ENCODE measurements at regions not wholly inside any gene's neighbourhood (a gene's known extent, or its start where the extent isn't known, plus 50 kb on each side); places are given as distances from the start of the nearest gene placed in this dataset.
"Not testable (repeated sequence)": the region's sequence is repeated elsewhere in the genome, so short reads cannot be mapped to it uniquely, and the experiment has no call there.

DNA sequence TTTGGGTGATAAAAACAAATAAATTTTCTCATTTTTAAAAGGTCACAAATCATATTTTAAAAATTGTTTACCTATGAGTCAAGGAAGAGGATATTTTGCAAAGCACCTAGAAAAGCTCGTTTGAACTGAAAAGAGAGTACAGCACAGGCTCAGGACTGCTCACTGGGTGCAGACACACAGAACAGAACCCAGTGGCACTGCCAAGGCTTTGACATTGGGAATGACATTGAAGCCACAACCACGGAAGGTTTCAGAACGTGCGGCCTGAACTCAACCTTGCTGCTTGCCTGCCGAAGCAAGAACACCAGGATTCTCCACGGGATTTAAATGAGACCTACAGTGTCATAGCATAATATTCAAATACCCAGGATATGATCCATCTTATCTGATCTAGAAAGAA is 597.1 kb upstream of the B3GAT1 start:
- DNase-seq: no peak

DNA sequence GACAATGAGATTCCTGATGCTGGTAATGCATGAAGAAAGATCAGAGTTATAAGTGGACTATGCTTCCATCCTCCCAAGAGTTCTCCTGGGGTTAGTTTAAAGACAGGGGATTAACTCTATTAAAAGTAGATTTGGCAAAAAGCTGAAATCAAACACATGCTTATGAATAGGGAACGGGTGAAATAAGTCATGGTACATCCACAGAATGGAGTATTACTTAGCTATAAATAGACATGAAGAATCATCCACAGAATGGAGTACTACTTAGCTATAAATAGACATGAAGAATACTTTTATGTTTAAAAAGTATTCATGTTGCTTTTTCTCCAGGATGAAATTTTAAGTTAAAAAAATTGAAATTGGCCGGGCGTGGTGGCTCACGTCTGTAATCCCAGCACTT is 596.4 kb upstream of the B3GAT1 start:
- DNase-seq: no peak

DNA sequence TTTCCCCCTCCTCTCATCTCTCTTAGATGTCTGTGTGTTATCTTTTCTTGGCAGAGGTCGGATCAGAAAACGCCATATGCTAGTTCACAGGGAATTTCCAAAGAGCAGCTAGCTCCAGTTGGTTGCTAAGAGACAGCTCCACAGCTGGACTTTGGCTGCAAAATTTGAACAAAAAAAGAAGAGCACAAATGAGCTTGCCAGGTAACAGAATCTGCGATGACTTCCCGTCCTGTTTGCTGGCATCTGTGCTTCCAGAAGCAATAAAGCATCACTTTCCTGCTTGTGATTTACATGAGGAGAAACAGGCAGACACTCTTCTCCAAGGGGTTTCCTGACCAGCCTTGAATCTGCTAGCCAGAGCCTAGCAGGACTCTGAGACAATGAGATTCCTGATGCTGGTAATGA is 596.0 kb upstream of the B3GAT1 start:
- peak; percentile 27 for DNase-seq

DNA sequence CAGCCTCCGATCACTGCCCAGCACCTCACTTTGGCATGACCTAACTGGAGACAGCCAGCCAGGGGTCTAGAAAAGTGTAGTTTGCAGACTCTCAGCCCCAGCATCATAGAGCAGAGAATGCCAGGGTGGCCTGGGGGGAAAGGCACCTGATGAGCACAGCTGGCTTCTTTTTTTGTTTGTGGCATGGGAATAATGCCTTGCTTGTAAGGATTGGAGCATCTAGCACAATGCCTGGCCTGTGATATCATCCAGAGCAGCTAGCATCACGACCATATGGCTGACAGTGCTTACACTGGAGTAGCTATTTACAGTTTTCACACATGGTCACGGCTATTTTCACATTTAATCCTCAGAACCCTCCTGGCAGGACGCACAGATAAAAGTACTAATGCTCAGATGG is 594.8 kb upstream of the B3GAT1 start:
- peak; percentile 51 for DNase-seq

DNA sequence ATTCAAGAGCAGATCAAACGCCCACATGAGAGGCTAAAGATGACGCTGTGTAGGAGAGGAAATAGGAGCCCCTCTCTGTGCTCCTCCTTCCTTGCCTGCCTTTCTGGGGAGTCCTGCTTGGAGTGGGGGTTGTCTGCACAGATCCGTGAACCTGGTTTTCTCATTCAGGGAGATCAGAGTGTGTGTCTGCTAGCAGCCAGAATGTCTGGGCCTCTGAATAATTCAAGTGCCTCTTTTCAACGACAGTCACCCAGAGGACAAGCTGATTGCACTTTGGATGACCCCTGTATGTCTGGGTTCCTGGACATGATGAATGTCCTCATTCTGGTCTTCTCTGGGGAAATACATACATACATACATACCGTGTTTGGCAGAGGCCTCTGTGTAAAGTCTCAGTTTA is 592.5 kb upstream of the B3GAT1 start:
- no peak for DNase-seq

DNA sequence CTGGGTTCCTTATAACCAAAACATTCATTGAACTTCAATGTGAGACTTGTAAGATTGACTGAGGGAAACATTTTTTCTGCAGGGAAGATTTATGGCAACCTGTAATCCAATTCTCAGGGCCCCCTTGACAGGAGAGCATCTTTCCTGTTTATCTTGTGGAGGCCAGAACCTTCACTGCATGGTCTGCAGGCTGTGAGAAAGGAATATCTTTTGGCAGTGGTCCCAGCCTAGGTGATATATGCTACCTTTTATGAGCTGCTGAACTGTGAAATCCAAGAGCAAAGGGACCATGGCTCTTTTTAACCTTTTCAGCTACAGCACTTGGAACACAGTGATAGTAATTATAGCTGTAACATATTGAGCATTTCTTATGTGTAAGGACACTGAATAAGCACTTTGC is 590.2 kb upstream of the B3GAT1 start:
- DNase-seq: no peak

DNA sequence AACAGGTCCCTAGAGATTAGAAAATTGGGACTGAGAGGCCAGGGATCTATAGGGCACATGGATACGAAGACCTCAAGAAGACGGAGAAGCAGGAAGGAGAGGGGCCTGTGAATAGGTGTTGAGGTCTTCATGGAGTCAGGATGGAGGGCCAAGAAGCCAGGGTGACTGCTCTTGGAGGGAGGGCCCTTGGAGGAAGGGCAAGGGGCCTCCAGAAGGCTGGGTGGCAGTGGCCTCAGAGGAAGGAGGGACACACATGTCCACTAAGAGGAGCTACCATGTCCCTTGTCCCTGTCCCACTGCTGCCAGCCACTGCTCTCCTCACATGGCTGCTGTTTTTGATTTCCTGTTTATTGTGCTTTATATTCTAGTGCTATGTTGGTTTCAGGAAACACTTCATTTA is 589.5 kb upstream of the B3GAT1 start:
- no peak for DNase-seq

DNA sequence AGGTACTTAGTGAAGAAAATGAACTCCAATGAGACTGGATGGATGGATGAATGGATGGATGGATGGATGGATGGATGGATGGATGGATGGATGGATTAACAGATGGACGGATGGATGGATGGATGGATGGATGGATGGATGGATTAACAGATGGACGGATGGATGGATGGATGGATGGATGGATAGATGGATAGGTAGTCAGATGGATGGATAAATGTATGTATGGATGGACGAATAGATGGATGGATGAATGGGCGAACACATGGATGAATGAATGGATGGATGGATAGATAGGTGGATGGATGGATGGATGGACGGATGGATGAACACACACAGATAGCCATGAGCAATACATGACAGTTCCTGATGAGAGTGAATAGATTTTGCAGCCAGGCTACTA is 589.0 kb upstream of the B3GAT1 start:
- not testable (repeated sequence) for DNase-seq

DNA sequence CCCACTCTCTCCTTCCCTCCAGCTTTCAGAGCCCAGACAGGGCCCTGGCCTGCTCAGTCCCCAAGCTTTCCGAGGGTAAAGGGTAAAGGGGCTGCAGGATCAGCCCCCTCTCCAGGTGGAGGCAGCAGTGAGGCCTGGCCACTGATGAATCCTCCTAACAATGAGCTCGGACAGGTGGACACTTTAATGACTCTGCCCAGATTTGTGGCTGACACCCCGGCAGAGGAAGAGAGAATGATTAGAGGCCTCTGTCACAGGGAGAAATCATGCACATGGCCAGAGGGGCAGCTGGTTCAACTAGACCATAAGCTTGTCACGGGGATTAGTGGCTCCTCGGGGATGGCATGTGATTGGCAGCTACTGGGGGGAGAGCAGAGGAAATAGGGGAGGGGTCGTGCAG is 587.5 kb upstream of the B3GAT1 start:
- no peak for DNase-seq

DNA sequence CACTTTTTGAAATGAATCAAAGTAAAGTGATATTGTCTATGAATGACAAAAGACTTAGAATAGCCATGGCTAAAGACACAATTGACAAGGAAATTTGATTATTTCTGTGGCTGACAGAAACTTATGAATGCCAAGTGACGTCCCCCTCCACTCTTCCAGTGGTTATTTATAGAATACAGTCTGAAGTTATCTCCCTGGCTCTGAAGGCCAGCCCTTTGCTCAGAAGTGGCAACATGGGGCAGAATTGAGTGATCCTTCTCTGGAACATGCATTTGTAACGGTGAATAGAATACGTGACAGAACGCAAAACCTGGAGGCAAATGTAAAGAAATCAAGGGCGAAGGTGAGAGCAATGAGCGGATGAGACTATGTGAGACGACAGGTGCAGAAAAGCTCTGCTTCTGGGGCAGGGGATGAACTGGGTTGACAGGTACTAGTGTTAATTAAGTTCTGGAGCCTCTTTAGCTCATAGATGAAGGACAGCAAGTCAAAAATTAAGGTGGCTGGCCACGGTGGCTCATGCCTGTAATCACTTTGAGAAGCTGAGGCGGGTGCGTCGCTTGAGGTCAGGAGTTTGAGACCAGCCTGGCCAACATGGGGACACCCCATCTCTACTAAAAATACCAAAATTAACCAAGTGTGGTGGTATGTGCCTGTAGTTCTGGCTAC is 585.7 kb upstream of the B3GAT1 start:
- DNase-seq: no peak

DNA sequence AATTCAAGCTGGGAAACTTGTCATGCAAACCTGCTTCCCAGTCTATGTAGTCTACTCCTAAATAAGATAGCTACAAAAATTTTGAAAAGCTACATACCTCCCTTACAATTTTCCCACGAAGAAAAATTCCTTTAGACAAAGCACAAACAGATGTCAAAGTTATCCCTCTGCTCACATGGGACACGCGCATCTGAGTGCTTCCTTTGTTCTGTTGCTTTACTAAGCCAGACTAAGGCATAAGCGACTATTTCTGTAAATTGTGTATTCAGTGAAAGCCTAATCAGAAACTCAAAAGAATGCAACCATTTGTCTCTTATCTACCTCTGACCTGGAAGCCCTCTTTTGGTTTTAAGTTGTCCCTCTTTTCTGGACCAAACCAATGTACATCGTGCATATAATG is 583.7 kb upstream of the B3GAT1 start:
- no peak for DNase-seq

DNA sequence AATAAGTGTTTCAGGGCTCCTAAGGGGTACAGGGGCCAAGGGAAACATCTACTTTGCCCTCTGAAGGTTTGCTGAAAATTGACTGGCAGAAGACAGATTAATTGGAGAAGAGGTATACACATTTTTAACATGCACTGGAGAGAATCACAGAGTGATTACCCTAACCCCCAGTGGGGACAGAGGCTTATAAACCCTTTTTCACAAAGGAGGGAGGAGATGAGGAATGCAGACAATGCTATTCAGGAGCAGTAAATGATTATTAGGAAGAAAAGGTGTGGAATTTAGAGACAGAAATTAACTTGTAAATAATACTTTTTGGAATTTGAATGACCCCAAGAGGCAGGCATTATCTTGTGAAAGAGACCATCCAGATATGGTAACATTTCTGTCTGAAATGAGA is 582.4 kb upstream of the B3GAT1 start:
- no peak for DNase-seq

DNA sequence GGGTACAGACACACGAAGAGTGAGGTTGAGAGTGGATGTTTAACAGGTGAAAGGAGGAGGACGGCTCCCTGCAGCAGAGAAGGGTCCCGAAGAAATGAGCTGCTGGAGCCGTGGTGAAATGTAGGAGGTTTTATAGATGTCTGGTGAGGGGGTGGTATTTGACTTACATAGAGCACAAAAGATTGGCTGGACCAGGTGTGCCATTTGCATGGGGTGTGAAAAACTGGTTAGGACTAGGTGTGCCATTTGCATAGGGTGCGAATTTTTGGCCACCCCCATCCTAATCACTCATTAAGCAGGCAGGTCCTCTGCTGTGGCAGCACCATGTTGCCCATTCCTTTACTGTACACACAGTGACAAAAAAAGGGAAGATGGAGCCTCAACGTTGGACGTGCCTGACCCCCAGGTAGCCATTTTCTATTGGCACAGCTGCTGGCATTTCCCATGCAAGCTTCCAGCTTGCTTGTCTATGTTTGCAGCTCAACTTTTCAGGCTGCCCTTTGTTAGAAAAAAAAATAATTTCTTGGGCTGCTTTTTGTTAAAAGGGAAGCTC is 581.7 kb upstream of the B3GAT1 start:
- no peak for DNase-seq

DNA sequence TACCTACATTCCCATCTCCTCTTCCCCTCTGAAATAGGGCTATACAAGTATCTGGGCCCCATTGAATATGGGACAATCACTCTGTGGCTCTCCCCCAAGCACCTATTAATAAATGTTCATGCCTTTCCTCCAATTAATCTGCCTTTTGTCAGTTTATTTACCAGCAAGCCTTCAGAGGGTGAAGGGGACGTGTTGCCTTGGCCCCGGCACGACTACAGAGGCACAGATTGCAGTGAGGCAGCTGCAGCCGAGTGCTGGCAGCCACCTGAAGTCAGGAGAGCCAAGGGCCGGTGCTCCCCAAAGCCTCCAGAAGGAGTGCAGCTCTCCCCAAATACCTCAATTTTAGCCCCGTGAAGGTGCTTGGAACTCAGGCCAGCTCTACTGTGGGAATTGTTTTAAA is 580.9 kb upstream of the B3GAT1 start:
- no peak for DNase-seq

DNA sequence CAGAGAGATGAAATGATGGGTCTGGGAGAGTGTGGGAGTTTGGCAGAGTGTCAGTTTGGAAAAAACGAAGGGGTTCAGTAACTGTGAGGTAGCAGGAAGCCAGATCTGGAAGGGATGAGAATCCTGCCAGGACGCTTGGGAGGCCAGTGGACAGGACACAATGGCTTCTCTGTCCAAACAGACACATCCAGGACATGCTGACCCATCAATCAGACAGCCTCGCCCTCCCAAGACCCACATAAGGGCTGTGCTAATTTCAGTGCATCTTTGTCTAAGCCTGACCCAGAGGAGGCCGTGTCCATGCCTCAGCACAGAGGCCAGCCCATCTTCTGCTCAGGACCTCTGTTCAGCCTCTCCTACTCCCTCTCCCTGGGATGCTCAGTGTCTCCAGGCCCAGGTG is 576.5 kb upstream of the B3GAT1 start:
- no peak for DNase-seq

DNA sequence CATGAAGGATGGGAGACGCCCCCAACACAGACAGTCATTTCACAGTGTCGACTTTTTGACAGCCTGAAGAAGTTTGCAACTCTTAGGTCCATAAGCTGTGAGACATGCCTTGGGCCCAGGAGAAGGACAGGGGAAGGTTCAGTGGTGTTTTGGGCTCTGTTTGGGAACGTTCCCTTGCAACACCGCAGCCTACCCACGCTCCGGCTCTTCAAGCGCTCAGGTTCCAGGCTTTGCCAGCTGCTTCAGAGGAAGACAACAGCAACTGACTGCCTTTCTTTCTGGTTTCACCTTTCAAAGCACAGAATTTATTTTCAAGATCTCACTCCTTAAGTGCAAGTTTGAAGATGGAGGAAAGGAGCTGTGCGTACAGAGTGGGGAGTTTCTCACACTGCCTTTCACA is 575.8 kb upstream of the B3GAT1 start:
- no peak for DNase-seq

DNA sequence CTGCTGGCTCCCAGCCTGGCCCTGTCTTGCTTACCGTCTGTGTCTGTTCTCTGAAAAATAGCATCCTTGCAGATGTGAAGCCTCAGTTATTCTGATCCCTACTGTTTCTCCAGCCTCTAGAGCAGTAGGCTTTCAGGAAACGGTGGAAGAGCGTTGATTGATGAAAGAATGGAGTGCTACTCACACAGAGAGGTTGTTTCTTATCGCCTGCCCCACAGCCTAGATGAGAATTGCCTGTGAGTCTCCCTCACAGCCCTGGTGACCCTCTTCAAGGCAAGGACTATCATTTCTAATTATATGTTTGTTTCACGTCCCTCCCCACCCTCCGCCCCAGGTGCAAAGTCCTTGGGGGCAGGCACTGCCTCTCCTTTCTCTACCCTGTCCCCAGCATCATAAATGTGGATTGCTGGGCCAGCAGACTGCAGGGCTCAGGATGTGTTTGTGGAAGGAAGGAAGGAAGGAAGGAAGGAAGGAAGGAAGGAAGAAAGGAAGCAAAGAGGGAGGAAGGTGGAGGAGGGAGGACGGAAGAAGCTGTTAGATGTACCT is 575.3 kb upstream of the B3GAT1 start:
- DNase-seq: no peak

DNA sequence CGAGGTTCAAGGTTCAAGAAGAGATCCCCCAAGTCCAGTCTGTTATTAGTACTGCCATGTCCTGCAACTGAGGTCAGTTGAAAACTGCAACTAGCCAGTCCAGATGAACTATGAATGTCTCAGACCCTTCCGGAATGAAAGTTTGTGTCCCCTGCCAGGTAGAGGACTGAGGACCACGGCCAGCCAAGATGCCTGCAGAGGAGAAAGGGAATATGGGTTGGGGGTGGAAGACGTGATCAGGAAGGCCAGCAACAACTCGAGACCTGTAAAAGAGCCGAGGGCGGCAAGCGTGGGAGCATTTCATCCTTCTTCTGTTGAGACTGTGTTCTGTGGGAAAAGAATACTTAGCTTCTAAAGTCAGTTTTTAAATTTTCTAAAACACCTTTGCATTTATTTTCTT is 572.4 kb upstream of the B3GAT1 start:
- no peak for DNase-seq

DNA sequence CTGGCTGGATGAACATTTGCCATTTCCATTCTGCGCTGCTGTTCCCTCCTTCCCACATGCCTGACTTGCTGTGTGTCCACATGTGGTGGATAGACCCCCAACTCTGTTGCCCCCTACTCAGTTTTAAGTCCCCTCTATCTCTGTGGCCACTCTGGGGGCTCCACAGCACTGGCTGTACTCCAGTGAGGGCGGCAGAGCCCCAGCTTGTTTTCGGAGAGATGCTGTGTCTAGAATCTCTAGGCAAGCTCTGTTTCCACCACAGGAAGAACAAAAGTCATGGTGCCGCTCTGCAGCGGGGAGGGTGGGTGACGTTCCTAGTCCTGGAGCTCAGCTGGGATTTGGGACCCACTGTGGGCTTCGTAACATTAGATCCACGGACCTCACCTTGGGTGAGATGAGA is 570.4 kb upstream of the B3GAT1 start:
- not testable (repeated sequence) for DNase-seq

DNA sequence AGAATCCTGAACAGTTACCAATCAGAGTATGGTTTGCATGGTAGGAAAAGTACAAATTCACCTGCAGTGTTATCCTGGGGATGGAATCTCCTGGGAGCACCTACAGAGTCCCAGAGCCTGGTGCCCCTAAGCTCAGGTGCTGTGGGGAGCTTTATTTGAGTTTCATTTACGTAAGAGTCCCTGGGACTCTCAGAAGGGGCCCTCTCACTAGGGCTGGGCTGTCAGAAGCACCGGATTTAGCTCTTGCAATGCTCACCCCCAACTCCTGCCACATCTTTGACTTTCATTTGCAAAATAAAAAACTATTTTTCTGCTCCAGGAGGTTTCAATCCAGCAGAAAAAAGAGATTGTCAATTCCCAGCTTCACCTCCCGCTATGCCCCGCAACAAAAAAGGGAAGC is 569.8 kb upstream of the B3GAT1 start:
- no peak for DNase-seq

DNA sequence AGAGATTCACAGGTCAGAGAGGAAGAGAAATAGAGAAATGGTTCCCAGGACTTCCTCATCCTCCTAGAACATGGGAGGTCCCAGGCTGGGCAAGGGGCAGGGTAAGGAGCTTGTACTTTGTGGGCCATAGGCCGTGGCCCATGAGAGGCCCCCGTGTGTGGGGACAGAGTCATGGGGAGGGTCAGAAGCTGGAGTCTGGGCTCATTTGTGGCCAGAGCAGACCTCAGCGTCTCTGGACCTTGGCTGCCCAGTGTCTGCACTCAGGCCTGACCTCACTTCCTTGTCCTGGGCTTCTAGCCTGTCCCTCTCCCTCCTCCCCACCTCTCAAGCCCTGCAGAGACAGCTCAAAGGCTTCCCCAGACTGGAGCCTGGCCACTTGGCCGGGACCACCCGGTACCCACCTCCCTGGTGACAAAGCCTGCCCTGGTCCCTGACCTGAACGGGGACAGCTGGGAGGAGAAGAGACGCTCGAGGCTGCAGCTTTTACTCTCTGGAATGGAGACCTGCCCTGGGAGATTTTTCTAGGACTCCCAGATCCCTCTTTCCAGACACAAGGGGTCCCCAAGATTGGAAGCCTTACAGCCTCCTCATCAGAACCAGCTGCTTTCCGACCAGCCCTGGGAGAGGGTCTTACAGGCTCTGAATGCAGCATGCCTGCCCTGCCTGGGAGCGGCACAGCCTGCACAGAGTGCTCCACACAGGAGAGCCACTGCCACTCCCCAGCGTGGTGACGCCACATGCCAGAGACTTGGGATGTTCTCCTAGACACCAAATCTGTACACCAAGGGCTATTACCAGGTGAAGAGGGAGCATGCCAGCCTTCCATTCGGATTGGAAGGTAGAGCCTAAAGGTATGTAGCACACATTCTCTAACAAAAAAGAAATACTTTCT is 569.0 kb upstream of the B3GAT1 start:
- no peak for DNase-seq

DNA sequence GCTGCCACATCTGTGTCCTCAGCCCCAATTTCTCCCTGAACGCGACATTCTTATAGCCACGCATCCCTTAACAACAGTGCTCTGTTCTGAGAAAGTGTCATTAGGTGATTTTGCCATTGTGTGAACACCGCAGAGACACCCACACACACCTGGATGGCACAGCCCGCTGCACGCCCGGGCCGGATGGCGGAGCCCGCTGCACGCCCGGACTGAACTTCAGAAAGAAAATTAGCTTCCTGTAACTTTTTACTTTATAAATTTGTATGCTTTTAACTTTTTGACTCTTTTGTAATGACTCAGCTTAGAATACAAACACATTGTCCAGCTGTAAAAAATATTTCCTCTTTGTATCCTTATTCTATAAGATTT is 567.0 kb upstream of the B3GAT1 start:
- not testable (repeated sequence) for DNase-seq

DNA sequence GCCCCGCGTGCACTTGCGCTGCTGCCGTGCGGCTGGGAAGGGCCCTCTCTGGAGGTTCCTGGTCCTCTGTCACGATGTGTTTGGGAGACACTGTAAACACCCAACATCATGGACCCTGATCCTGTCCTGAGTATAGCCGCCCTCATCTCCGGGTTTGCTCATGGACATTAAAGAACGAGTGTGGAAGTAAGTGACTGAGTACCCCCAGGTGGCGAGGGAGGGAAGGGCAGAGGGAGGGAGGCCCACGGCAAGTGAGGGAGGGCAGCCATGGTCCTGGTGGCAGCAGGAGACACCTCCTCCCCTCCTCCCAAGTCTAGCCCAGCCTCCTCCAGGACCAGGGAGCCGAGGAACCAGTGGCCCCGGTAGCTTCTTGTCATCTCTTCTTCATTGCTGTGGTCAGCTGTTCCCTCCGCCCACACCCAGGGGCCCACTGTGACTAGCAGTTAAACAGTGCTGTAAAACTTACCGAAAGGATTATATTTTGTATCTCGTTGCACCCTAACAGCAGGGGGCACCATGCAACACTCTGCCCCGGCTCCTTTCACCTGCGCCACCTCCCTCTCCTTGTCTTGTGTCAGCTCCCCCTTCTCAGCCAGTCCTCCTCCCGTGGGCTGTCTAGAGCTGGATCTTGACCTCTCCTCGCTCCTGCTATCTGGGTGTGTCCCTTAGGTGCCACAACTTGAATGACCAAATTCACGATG is 566.5 kb upstream of the B3GAT1 start:
- DNase-seq: no peak
